ENCODE measurements at regions not wholly inside any gene's neighbourhood (a gene's known extent, or its start where the extent isn't known, plus 50 kb on each side); places are given as distances from the start of the nearest gene placed in this dataset.

GRCh38 chr2:128413014-128413717, 94.5 kb upstream of the HS6ST1 start:
- FAIRE-seq (no peak), ATAC-seq (no peak), DNase-seq (ENCODE audit: low spot score) (no peak)
- in situ Hi-C loops (cut with HindIII; ENCODE audit: extremely low pct_ligation_motif_present, low pct_unique_long_range_greater_than_20kb) (no loop called here), intact Hi-C loops (cut with micrococcal nuclease; ENCODE audit: unreplicated experiment) (no loop called here)
- ChIA-PET CTCF (ENCODE audit: low intra/inter-chr PET ratio, low total read pairs) (no interaction called here), POLR2A (no interaction called here)
- H3K4me2 ChIP-seq (ENCODE audit: low read depth, low read length), result no peak overlapping the region
- no TSS peak for BruUV-seq (replicated peaks)
- 0 out of 5 replicates have a peak, but pooled peaks cover 0 to 2% of the 10 kb centered on the region in 2 experiments for H3K27me3 ChIP-seq (ENCODE audit: control insufficient read depth in 1 of 2, insufficient read depth in 2 of 2, low read length in 2 of 2)
- H4K20me1 ChIP-seq (ENCODE audit: insufficient read depth, low read length), result no peaks in the 10 kb centered on the region
- no peaks in the 10 kb centered on the region for H3K79me2 ChIP-seq (ENCODE audit: insufficient read depth, low read length)
- H3K9me3 ChIP-seq (ENCODE audit: low read length), result no peaks in the 10 kb centered on the region
- peaks cover 12% of the 10 kb centered on the region; the same call in 1 of the 2 replicates for H3K4me1 ChIP-seq (ENCODE audit: insufficient read depth, low read length)
- no peaks in the 10 kb centered on the region for H3K36me3 ChIP-seq (replicated peaks in 1 of 2; ENCODE audit: control insufficient read depth in 1 of 2, insufficient read depth in 2 of 2, low read length in 2 of 2)
- no peak overlapping the region for H2AFZ ChIP-seq (ENCODE audit: low read length)
- TF ChIP-seq CBX2 (IDR thresholded peaks at IDR 0.05; ENCODE audit: low read depth, low read length) (no peak), CBX2 (CRISPR knock-in tag; IDR thresholded peaks at IDR 0.05; ENCODE audit: low read depth) (no peak), IKZF4 (CRISPR knock-in tag; IDR thresholded peaks at IDR 0.05; ENCODE audit: borderline replicate concordance, low read depth, not compliant biosample characterization) (no peak), ZNF510 (CRISPR knock-in tag; IDR thresholded peaks at IDR 0.05; ENCODE audit: low read depth) (no peak), TBX3 (IDR thresholded peaks at IDR 0.05; ENCODE audit: borderline replicate concordance) (no peak), JUND (CRISPR knock-in tag; IDR thresholded peaks at IDR 0.05) (no peak), RCOR2 (CRISPR knock-in tag; IDR thresholded peaks at IDR 0.05) (no peak), PITX1 (CRISPR knock-in tag; IDR thresholded peaks at IDR 0.05) (no peak), ZNF44 (CRISPR knock-in tag; IDR thresholded peaks at IDR 0.05) (no peak), ZNF737 (CRISPR knock-in tag; IDR thresholded peaks at IDR 0.05; ENCODE audit: borderline replicate concordance) (no peak), CREB3 (CRISPR knock-in tag; IDR thresholded peaks at IDR 0.05) (no peak), GTF2F1 (IDR thresholded peaks at IDR 0.05; ENCODE audit: low read length) (no peak)
- TF ChIP-seq, protein P1, sequence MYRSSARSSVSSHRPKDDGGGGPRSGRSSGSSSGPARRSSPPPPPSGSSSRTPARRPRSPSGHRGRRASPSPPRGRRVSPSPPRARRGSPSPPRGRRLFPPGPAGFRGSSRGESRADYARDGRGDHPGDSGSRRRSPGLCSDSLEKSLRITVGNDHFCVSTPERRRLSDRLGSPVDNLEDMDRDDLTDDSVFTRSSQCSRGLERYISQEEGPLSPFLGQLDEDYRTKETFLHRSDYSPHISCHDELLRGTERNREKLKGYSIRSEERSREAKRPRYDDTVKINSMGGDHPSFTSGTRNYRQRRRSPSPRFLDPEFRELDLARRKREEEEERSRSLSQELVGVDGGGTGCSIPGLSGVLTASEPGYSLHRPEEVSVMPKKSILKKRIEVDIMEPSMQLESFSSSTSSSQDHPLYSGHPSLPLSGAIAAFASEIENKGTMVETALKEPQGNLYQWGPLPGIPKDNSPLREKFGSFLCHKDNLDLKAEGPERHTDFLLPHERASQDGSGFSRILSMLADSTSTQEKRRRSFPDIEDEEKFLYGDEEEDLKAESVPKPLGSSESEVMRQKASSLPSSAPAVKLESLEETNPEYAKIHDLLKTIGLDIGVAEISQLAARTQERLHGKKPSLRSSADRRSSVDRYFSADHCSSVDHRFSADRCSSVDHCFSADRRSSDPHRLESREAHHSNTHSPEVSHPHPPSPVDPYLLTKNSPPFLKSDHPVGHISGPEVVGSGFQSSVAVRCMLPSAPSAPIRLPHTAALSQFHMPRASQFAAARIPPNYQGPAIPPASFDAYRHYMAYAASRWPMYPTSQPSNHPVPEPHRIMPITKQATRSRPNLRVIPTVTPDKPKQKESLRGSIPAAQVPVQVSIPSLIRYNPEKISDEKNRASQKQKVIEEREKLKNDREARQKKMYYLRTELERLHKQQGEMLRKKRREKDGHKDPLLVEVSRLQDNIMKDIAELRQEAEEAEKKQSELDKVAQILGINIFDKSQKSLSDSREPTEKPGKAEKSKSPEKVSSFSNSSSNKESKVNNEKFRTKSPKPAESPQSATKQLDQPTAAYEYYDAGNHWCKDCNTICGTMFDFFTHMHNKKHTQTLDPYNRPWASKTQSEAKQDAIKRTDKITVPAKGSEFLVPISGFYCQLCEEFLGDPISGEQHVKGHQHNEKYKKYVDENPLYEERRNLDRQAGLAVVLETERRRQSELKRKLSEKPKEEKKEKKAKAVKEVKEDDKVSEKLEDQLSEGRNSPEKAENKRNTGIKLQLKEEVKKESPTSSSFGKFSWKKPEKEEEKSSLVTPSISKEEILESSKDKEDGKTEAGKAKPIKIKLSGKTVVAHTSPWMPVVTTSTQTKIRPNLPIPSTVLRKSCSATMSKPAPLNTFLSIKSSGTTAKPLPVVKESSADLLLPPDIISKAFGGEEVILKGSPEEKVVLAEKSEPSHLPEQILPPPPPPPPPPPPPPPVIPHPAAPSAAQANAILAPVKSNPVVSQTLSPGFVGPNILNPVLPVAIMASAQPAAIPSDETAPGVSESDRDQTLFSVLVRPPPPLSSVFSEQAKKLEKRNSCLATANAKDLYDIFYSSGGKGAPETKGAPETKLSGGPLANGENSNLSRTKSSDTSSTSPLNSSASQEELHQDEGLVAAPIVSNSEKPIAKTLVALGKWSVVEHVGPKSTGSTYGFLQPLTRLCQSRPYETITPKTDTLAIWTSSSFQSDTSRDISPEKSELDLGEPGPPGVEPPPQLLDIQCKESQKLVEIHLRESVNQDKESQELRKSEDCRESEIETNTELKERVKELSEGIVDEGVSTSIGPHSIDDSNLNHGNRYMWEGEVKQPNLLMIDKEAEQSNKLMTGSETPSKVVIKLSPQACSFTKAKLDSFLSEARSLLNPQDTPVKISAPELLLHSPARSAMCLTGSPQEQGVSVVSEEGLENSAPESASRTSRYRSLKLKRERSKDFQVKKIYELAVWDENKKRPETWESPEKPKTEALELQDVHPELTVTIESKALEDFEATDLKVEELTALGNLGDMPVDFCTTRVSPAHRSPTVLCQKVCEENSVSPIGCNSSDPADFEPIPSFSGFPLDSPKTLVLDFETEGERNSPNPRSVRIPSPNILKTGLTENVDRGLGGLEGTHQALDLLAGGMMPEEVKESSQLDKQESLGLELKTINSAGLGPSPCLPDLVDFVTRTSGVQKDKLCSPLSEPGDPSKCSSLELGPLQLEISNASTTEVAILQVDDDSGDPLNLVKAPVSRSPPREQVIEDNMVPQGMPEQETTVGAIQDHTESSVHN (CRISPR knock-in tag; IDR thresholded peaks at IDR 0.05), result no peak
- no peak overlapping the region for H3K27ac ChIP-seq (ENCODE audit: extremely low read length, insufficient read depth, low read length)
- H3K4me3 ChIP-seq (replicated peaks in 1 of 3; ENCODE audit: insufficient read depth in 1 of 3, low read depth in 2 of 3, low read length in 3 of 3), result no peak overlapping the region
- no peak overlapping the region for H3K9ac ChIP-seq (ENCODE audit: insufficient read depth, low read depth, low read length)
- 53% methylated on average over 9 of the region's 10 CpGs for WGBS (ENCODE audit: low lambda C conversion rate)
